ENCODE measurements at regions not wholly inside any gene's neighbourhood (a gene's known extent, or its start where the extent isn't known, plus 50 kb on each side); places are given as distances from the start of the nearest gene placed in this dataset.
"Not testable (repeated sequence)": the region's sequence is repeated elsewhere in the genome, so short reads cannot be mapped to it uniquely, and the experiment has no call there.

- no peak for DNase-seq
Measured at GRCh38 chr10:61612450-61612849, 50.3 kb upstream of the CABCOCO1 start.

GRCh38 chr10:61612009-61612408, 50.7 kb upstream of the CABCOCO1 start:
- no peak for DNase-seq

GRCh38 chr10:61609701-61610100, 53.0 kb upstream of the CABCOCO1 start:
- DNase-seq = no peak

- no peak for DNase-seq
Measured at GRCh38 chr10:61608255-61609033, 54.3 kb upstream of the CABCOCO1 start.

GRCh38 chr10:61606959-61607907, 55.5 kb upstream of the CABCOCO1 start:
- peak in 1 of 2 experiments; percentile 0 for DNase-seq

GRCh38 chr10:61605221-61605620, 57.5 kb upstream of the CABCOCO1 start:
- no peak for DNase-seq

GRCh38 chr10:61600399-61600798, 62.3 kb upstream of the CABCOCO1 start:
- no peak for DNase-seq

- no peak for DNase-seq
Measured at GRCh38 chr10:61594430-61594829, 68.3 kb upstream of the CABCOCO1 start.

GRCh38 chr10:61592581-61592980, 70.1 kb upstream of the CABCOCO1 start:
- DNase-seq = peak in 1 of 2 experiments; percentile 3

GRCh38 chr10:61589547-61590243, 73.0 kb upstream of the CABCOCO1 start:
- DNase-seq = no peak

GRCh38 chr10:61588770-61589211, 73.9 kb upstream of the CABCOCO1 start:
- no peak for DNase-seq

- no peak for DNase-seq
Measured at GRCh38 chr10:61586829-61587228, 75.9 kb upstream of the CABCOCO1 start.

- no peak for DNase-seq
Measured at GRCh38 chr10:61580608-61581007, 82.1 kb upstream of the CABCOCO1 start.

GRCh38 chr10:61570204-61570603, 92.5 kb upstream of the CABCOCO1 start:
- DNase-seq = not testable (repeated sequence)

GRCh38 chr10:61567729-61568128, 95.0 kb upstream of the CABCOCO1 start:
- DNase-seq = no peak

GRCh38 chr10:61565819-61566560, 96.7 kb upstream of the CABCOCO1 start:
- no peak for DNase-seq

- DNase-seq = no peak
Measured at GRCh38 chr10:61564444-61564843, 98.3 kb upstream of the CABCOCO1 start.

- no peak for DNase-seq
Measured at GRCh38 chr10:61559615-61560014, 103.1 kb upstream of the CABCOCO1 start.

- DNase-seq = no peak
Measured at GRCh38 chr10:61558188-61558587, 104.5 kb upstream of the CABCOCO1 start.

GRCh38 chr10:61554925-61555324, 101.7 kb upstream of the TMEM26 start:
- DNase-seq = no peak

GRCh38 chr10:61549861-61550260, 96.7 kb upstream of the TMEM26 start:
- DNase-seq = no peak

- DNase-seq = no peak
Measured at GRCh38 chr10:61548364-61548763, 95.2 kb upstream of the TMEM26 start.
